B cell (primary cell): ENCODE measurements at regions not wholly inside any gene's neighbourhood (a gene's known extent, or its start where the extent isn't known, plus 50 kb on each side); places are given as distances from the start of the nearest gene placed in this dataset.

Experiments used
- ATAC-seq: fragments of 200-7000 bp; cut with Tn5 transposase; one replicate; pipeline ENCODE4 v1.10.0; 2021; ENCODE audit warnings: low read depth, mild to moderate bottlenecking, moderate number of reproducible peaks, moderate library complexity
- CTCF ChIA-PET: fragments of 350-600 bp; sonication (Branson Sonifier 250); formaldehyde crosslinking; loops from one replicate; lab custom pipeline; 2021; ENCODE audit warnings: antibody characterized with exemption, inconsistent platforms; lab: Charles Lee
- POLR2A ChIA-PET: fragments of 350-600 bp; sonication (Branson Sonifier 250); formaldehyde crosslinking; loops from one replicate; lab custom pipeline; 2021; ENCODE audit warnings: antibody characterized with exemption; lab: Charles Lee
- DNase-seq: peaks from one replicate; pipeline ENCODE4 v3.0.0; 2013
- H2AFZ ChIP-seq: 2 replicates; pipeline ENCODE4 v1.6.1; 2012; ENCODE audit warnings: mild to moderate bottlenecking, low read depth, low read length; ENCODE audit not compliant: insufficient read depth, poor library complexity, severe bottlenecking
- H3K27ac ChIP-seq, 2 donors: 1 replicate in 1 of 2; 2 replicates in 1 of 2; pipeline ENCODE4 v1.5.1; 2012 to 2013; ENCODE audit warnings: low read length in 2 of 2, mild to moderate bottlenecking in 2 of 2, moderate library complexity in 1 of 2
- H3K27me3 ChIP-seq, 4 experiments: fragments of 200-600 bp in 1 of 4; sonication (generic) in 1 of 4; replicated peaks in 1 of 4; 1 replicate in 2 of 4; 2 replicates in 2 of 4; pipeline versions ENCODE4 v1.6.1 to v1.7.0; 2013 to 2016; ENCODE audit warnings: low read length in 3 of 4, mild to moderate bottlenecking in 2 of 4, mixed read lengths in 1 of 4, moderate library complexity in 1 of 4; ENCODE audit not compliant: insufficient read depth in 4 of 4, control insufficient read depth in 3 of 4; ENCODE audit errors: control extremely low read depth in 1 of 4
- H3K36me3 ChIP-seq, 2 experiments: replicated peaks in 1 of 2; 1 replicate in 1 of 2; 2 replicates in 1 of 2; pipeline versions ENCODE4 v1.6.1 to v1.7.1; 2013; ENCODE audit warnings: low read length in 1 of 2; ENCODE audit not compliant: insufficient read depth in 2 of 2, control insufficient read depth in 1 of 2; ENCODE audit errors: control extremely low read depth in 1 of 2, extremely low read depth in 1 of 2
- H3K4me1 ChIP-seq, 2 donors: fragments of 200-600 bp in 1 of 2; sonication (generic) in 1 of 2; 1 replicate in 1 of 2; 2 replicates in 1 of 2; pipeline versions ENCODE4 v1.5.1 to v1.6.1; 2013 to 2017; ENCODE audit warnings: low read length in 2 of 2; ENCODE audit not compliant: control insufficient read depth in 2 of 2, insufficient read depth in 2 of 2
- H3K4me2 ChIP-seq: replicated peaks from 2 replicates; pipeline ENCODE3; 2012; ENCODE audit warnings: mild to moderate bottlenecking, low read depth, low read length; ENCODE audit not compliant: poor library complexity, severe bottlenecking
- H3K4me3 ChIP-seq, 5 experiments: fragments of 200-600 bp in 1 of 5; sonication (generic) in 1 of 5; 1 replicate in 3 of 5; 2 replicates in 2 of 5; pipeline versions ENCODE4 v1.5.1 to v1.7.0; 2011 to 2016; ENCODE audit warnings: low read length in 4 of 5, mild to moderate bottlenecking in 4 of 5, low read depth in 2 of 5, control low read depth in 1 of 5, moderate library complexity in 1 of 5; ENCODE audit not compliant: insufficient read depth in 1 of 5; ENCODE audit errors: control extremely low read depth in 1 of 5, extremely low read depth in 1 of 5
- H3K79me2 ChIP-seq: fragments of 200-600 bp; sonication (generic); one replicate; pipeline ENCODE4 v1.6.0; 2016; ENCODE audit warnings: low read length; ENCODE audit not compliant: control insufficient read depth, insufficient read depth
- H3K9ac ChIP-seq: fragments of 200-600 bp; sonication (generic); 2 replicates; pipeline ENCODE4 v1.6.1; 2017; ENCODE audit warnings: mild to moderate bottlenecking, low read length, moderate library complexity
- H3K9me3 ChIP-seq, 3 donors: one replicate each; pipeline versions ENCODE4 v1.6.1 to v1.7.1; 2013; ENCODE audit warnings: low read length in 2 of 3; ENCODE audit not compliant: control insufficient read depth in 2 of 3, insufficient read depth in 1 of 3; ENCODE audit errors: control extremely low read depth in 1 of 3
- H4K20me1 ChIP-seq: 2 replicates; pipeline ENCODE4 v1.6.0; 2012; ENCODE audit warnings: mild to moderate bottlenecking, low read length; ENCODE audit not compliant: insufficient read depth, control insufficient read depth, poor library complexity, severe bottlenecking
- H3K27ac Mint-ChIP-seq: one replicate; pipeline ENCODE4 v1.8.0; 2021; ENCODE audit warnings: mixed read lengths
- H3K27me3 Mint-ChIP-seq: one replicate; pipeline ENCODE4 v1.8.0; 2021; ENCODE audit warnings: mixed read lengths
- H3K4me1 Mint-ChIP-seq: one replicate; pipeline ENCODE4 v1.8.0; 2021; ENCODE audit warnings: mixed read lengths
- H3K4me3 Mint-ChIP-seq: one replicate; pipeline ENCODE4 v1.8.0; 2021; ENCODE audit warnings: mixed read lengths
- H3K9me3 Mint-ChIP-seq: one replicate; pipeline ENCODE4 v1.8.0; 2022; ENCODE audit warnings: mixed read lengths; ENCODE audit not compliant: insufficient read depth
- EZH2 ChIP-seq: IDR thresholded peaks from 2 replicates; pipeline ENCODE4 v1.6.1; 2012; ENCODE audit warnings: borderline replicate concordance, low read depth, mild to moderate bottlenecking, moderate library complexity, low read length; ENCODE audit not compliant: insufficient read depth, poor library complexity, severe bottlenecking
- WGBS: methylation state at CpG from one replicate; pipeline ENCODE4 v1.1.5; 2013; ENCODE audit warnings: missing lambda C conversion rate; ENCODE audit not compliant: insufficient coverage; 5-methylcytosine and 5-hydroxymethylcytosine counted together
- intact Hi-C: fragments of 100-400 bp; cut with micrococcal nuclease; formaldehyde crosslinking; loops from one replicate; pipeline ENCODE4 v1.10.0; 2022
- TF ChIP-seq, protein P1 (sequence below): fragments of 200-600 bp; IDR thresholded peaks from one replicate; pipeline ENCODE4 v1.8.0; 2022; ENCODE audit warnings: antibody characterized with exemption, mild to moderate bottlenecking

DNA sequence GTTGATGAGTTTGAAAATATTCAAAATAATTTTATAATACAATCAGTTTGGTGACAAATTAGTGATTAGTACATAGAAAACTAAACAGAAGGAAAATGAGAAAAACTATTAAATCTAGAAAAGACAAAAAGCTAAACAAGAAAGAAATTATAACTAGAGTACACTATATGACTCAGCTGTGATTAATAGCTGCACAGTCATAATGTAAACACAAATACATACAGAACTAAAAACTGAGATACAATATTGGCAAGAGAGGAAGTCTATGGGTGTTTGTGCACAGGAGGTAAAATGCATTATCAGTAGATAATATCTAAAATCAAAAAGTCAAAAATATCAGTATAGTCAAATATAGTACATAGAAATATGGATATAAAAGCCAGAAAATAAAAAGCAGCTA is 80.7 kb upstream of the PCSK6 start:
- H3K4me1 ChIP-seq = no peaks in the 10 kb centered on the region
- ATAC-seq (no peak), DNase-seq (no peak)
- H3K36me3 ChIP-seq = no peaks in the 10 kb centered on the region
- peaks cover 19% of the 10 kb centered on the region for H3K27me3 Mint-ChIP-seq
- H4K20me1 ChIP-seq = no peaks in the 10 kb centered on the region
- peaks cover 0 to 5% (median 0%) of the 10 kb centered on the region in 4 experiments for H3K27me3 ChIP-seq
- no peak overlapping the region for H3K9ac ChIP-seq
- no peak overlapping the region for H2AFZ ChIP-seq
- TF ChIP-seq, protein P1, sequence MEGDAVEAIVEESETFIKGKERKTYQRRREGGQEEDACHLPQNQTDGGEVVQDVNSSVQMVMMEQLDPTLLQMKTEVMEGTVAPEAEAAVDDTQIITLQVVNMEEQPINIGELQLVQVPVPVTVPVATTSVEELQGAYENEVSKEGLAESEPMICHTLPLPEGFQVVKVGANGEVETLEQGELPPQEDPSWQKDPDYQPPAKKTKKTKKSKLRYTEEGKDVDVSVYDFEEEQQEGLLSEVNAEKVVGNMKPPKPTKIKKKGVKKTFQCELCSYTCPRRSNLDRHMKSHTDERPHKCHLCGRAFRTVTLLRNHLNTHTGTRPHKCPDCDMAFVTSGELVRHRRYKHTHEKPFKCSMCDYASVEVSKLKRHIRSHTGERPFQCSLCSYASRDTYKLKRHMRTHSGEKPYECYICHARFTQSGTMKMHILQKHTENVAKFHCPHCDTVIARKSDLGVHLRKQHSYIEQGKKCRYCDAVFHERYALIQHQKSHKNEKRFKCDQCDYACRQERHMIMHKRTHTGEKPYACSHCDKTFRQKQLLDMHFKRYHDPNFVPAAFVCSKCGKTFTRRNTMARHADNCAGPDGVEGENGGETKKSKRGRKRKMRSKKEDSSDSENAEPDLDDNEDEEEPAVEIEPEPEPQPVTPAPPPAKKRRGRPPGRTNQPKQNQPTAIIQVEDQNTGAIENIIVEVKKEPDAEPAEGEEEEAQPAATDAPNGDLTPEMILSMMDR = no peak
- TF ChIP-seq EZH2 = no peak
- ChIA-PET CTCF (no interaction called here), POLR2A (no interaction called here)
- no peak overlapping the region for H3K27ac Mint-ChIP-seq
- no peak overlapping the region for H3K4me2 ChIP-seq
- intact Hi-C loops = no loop called here
- no peak overlapping the region for H3K4me3 ChIP-seq
- H3K27ac ChIP-seq = no peak overlapping the region
- H3K4me1 Mint-ChIP-seq = no peaks in the 10 kb centered on the region
- no peaks in the 10 kb centered on the region for H3K9me3 ChIP-seq
- H3K9me3 Mint-ChIP-seq = no peaks in the 10 kb centered on the region
- no peak overlapping the region for H3K4me3 Mint-ChIP-seq
- no peaks in the 10 kb centered on the region for H3K79me2 ChIP-seq

GRCh38 chr15:101568821-101569555 is 79.5 kb upstream of the PCSK6 start:
- no peak overlapping the region for H3K27ac Mint-ChIP-seq
- Histone ChIP-seq H2AFZ (no peak overlapping the region), H3K4me1 (no peaks in the 10 kb centered on the region), H3K79me2 (no peaks in the 10 kb centered on the region), H4K20me1 (no peaks in the 10 kb centered on the region), H3K4me2 (no peak overlapping the region), H3K27me3 (peaks cover 0 to 5% (median 0%) of the 10 kb centered on the region in 4 experiments), H3K9ac (no peak overlapping the region), H3K27ac (no peak overlapping the region), H3K9me3 (no peaks in the 10 kb centered on the region), H3K36me3 (no peaks in the 10 kb centered on the region), H3K4me3 (no peak overlapping the region)
- H3K4me1 Mint-ChIP-seq = no peaks in the 10 kb centered on the region
- no peaks in the 10 kb centered on the region for H3K9me3 Mint-ChIP-seq
- POLR2A ChIA-PET = no interaction called here
- CTCF ChIA-PET = no interaction called here
- no peak overlapping the region for H3K4me3 Mint-ChIP-seq
- no peak for TF ChIP-seq EZH2
- TF ChIP-seq, protein P1 = no peak
- peaks cover 26% of the 10 kb centered on the region for H3K27me3 Mint-ChIP-seq
- DNase-seq (no peak), ATAC-seq (no peak)
- 94% methylated on average over 11 of the region's 17 CpGs for WGBS
- intact Hi-C loops = no loop called here
